ENCODE measurements at regions not wholly inside any gene's neighbourhood (a gene's known extent, or its start where the extent isn't known, plus 50 kb on each side); places are given as distances from the start of the nearest gene placed in this dataset.

DNA sequence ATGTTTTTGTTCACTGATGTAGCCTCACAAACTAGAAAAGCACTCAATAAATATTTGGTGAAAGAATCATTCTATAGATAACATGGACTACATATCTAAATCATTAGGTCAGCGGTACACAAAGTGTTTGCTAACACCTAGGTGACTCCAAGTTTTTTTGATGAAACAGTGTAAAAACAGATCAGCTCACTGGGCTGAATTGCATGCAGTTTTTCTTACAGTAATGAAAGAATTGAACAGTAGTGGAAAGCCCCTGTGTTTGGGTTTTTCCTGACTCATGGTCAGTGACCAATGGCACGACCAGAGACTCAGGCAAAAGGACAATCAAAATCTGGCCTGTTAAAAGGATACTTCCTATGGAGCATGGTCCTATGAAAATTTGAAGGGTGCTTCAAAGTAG, 384.3 kb upstream of the EPHA6 start:
- TF ChIP-seq, protein P1, sequence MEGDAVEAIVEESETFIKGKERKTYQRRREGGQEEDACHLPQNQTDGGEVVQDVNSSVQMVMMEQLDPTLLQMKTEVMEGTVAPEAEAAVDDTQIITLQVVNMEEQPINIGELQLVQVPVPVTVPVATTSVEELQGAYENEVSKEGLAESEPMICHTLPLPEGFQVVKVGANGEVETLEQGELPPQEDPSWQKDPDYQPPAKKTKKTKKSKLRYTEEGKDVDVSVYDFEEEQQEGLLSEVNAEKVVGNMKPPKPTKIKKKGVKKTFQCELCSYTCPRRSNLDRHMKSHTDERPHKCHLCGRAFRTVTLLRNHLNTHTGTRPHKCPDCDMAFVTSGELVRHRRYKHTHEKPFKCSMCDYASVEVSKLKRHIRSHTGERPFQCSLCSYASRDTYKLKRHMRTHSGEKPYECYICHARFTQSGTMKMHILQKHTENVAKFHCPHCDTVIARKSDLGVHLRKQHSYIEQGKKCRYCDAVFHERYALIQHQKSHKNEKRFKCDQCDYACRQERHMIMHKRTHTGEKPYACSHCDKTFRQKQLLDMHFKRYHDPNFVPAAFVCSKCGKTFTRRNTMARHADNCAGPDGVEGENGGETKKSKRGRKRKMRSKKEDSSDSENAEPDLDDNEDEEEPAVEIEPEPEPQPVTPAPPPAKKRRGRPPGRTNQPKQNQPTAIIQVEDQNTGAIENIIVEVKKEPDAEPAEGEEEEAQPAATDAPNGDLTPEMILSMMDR (IDR thresholded peaks at IDR 0.05), result no peak
- no peak for TF ChIP-seq POLR2A (IDR thresholded peaks at IDR 0.05)

Measured in thyroid gland (tissue), 4 donors.